SKM-1 treated with dmso at 0.1 percent for 144 hours (cell line): ENCODE measurements at regions not wholly inside any gene's neighbourhood (a gene's known extent, or its start where the extent isn't known, plus 50 kb on each side); places are given as distances from the start of the nearest gene placed in this dataset.
A peak's percentile ranks its signal among the peaks of the same experiment; 100 is the strongest.

Source experiments
- DNase-seq: peaks from one replicate; lab custom pipeline; 2025; ENCODE audit not compliant: unreplicated experiment; lab: John Stamatoyannopoulos, UW

DNA sequence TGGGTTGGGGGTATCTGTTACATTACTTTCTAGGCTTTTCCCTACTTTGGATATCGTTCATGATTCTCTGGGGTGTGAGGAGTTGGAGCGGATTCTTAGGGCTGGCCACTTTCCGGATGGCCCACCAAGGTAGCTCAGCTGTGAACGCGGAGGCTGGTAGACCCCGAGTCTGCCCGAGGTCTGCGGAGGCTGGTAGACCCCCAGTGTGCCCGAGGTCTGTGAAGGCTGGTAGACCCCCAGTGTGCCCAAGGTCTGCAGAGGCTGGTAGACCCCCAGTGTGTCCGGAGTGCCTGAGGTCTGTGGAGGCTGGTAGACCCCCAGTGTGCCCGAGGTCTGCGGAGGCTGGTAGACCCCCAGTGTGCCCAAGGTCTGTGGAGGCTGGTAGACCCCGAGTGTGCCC lies 99.2 kb upstream of the ZNF469 start:
- no peak for DNase-seq

GRCh38 chr16:88284101-88284500 lies 98.7 kb upstream of the ZNF469 start:
- no peak for DNase-seq

GRCh38 chr16:88284626-88285513 lies 97.9 kb upstream of the ZNF469 start:
- no peak for DNase-seq

DNA sequence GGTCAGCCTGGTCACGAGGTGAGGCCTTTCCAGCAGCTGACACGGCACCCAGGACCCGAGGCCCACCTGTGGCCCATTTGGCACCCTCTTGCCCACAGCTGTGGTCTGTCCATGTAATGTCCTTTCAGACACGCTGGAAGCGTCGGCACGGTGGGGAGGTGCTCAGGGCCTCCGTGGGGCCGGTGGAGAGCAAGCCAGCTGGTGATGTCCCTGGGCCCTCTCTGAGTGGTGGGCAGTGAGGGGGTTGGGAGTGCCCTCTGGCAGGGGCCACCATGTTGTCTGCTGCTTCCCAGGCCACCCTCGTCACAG lies 97.3 kb upstream of the ZNF469 start:
- DNase-seq, result no peak

- DNase-seq, result no peak
These were observed 96.3 kb upstream of the ZNF469 start for GRCh38 chr16:88286301-88286923.

DNA sequence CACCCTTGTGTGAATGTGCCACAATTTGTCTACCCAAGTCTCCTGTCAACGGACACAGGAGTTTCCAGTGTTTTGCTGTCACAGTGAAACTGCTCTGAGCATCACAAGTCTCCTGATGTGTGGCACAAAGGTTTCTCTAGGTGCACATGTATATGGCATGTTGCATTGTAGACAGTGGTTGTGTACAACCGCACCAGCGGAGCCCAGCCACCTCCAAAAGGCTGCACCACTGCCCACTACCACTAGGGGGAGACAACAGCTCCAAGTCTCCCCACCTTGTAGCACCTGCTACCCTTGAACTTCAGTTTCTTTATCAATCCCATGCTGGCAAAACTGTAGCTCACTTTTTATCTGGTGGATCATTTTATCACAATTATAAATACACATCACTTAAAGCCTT lies 95.5 kb upstream of the ZNF469 start:
- peak; percentile 38 for DNase-seq

DNA sequence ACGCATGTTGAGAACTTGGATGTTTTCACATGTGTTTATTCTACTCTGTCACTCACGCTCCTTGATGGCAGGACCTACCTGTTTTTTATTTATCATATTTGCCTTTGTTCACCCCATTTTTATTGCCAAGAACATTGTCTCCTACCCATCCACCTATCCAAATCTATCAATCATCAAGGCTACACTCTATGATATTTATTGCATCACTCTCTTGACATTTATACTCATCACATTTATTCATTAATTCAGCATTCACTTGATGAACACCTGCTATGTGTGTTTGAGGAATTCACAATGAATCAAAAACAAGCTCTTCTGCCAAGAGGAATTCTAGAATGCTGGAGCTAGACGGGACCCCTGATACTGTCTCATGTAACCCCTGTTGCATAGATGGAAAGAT lies 94.5 kb upstream of the ZNF469 start:
- DNase-seq, result no peak

DNA sequence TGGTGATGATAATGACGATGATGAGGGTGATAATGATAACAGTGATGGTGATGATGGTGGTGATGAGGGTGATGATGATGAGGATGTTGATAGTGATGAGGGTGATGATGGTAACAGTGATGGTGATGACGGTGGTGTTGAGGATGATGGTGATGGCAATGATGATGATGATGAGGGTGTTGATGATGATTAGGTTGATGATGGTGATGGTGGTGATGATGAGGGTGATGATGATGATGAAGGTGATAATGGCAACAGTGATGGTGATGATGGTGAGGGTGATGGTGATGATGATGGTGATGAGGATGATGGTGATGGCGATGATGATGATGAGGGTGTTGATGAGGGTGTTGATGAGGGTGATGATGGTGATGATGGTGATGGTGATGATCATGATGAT lies 93.8 kb upstream of the ZNF469 start:
- no peak for DNase-seq

DNA sequence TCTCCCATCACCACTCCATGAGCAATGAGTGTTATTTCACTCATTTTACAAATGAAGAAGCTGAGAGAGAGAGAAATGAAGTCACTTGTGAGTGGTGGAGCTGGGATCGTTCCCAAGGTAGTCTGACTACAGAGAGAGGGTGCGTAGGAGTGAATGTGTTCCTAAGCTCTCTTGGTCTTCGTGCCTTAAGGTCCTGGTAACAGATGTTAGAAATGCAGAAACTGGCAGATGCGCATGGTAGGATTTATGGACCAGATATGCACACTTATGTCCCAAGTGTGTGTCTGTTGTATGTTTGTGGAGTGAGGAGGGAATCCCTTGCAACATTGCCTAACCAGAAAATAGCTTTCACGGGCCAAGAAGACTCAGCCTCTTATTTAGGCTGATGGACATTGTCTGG lies 93.2 kb upstream of the ZNF469 start:
- no peak for DNase-seq

DNA sequence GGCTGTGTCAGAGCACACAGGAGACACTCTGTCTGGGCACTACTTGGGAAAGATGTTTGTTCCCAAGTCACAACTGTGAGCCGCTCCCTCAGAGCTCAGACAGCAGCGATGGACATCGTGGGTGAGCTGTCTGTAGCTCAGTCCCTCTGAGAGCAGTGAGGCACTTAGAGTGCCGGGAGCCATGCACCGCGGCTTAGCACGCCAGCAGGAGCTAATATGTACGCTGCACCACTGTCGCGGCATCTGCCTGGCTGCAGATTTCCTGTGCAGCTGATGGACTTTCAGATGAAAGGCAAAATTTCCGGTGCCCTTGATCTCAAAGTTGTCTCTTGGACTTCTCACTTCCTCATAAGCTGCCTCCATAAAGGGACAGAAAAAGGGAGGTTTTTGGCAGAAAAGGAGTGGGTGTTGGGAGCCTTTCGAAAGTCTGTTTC lies 92.8 kb upstream of the ZNF469 start:
- peak; percentile 47 for DNase-seq

GRCh38 chr16:88290850-88291830 lies 91.6 kb upstream of the ZNF469 start:
- DNase-seq, result no peak

- DNase-seq, result no peak
These were observed 90.5 kb upstream of the ZNF469 start for GRCh38 chr16:88292007-88292970.

- no peak for DNase-seq
These were observed 89.7 kb upstream of the ZNF469 start for GRCh38 chr16:88293097-88293496.

DNA sequence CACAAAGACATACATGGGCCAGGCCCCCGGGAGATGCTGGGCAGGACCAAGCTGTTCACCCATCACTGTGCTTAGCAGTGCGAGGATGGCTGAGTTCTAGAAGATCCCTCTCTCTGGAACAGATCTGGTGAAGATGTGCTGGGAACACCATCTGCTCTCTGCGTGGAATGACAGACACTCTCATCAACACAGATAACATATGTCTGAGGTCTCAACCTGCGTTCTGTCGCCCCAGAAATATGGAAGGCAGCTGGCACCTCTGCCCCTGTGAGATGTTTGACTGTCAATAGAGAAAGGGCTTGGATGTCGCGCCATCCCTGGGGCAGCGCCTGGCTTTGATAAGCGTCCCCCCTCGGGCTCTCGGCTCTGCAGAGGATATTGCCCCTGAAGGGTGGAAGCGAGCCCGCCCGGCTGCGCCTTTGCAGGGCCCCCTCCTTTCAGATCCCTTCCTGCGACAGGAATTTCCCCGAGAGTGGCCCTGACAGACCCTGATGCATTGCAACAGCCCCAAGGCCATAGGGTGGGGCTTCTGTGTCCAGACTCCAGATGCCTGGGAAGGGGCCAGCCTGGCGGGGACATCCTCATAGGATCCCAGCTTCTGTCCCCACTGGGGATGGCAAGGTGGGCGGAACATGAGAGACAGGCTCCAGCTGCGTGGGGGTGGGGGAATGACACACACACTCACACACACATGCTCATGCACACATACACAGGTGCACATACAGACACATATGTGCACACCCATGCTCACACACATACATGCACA lies 86.9 kb upstream of the ZNF469 start:
- DNase-seq, result no peak

DNA sequence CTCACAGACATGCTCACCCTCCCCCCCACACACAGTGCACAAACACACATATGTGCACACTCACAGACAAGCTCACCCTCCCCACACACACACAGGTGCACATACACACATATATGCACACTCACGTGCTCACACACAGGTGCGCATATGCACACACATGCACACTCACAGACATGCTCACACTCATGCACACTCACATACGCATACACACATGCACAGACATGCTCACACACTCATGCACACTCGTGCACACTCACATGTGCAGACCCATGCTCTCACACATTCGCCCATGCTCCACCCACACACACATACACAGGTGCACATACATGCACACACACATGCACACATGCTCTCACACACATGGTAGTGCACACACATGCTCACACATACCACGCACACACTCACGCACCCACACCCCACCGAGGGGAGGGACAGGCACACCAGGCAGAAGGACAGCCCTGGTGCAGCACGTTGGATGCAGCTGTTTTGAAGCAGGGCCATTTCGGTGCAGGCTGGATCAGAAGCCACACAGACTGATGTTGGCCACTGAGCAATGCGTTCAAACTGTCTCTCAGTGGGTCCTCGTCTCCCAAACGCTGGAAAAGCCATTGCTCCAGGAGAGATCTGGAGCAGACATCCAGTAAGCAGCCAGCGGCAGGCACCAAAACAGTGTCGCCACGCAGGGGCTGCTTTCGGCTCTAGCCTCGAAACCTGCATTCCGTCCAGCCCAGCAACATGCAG lies 86.2 kb upstream of the ZNF469 start:
- DNase-seq, result no peak

- no peak for DNase-seq
These were observed 85.5 kb upstream of the ZNF469 start for GRCh38 chr16:88297178-88297720.

GRCh38 chr16:88298181-88298832 lies 84.5 kb upstream of the ZNF469 start:
- no peak for DNase-seq
